ENCODE measurements at regions not wholly inside any gene's neighbourhood (a gene's known extent, or its start where the extent isn't known, plus 50 kb on each side); places are given as distances from the start of the nearest gene placed in this dataset.

- intact Hi-C loops (cut with DNase I, micrococcal nuclease) = no loop called here
- peak; percentile 44 for ATAC-seq
Measured at GRCh38 chr15:45428491-45428890, 50.1 kb upstream of the GATM start.

More at GRCh38 chr15:45428491-45428890, 50.1 kb upstream of the GATM start:
- DNase-seq = peak; percentile 77 to 79

All from left colon (tissue), 2 donors.